Astrocyte (in vitro differentiated cells and primary cell): ENCODE measurements at regions not wholly inside any gene's neighbourhood (a gene's known extent, or its start where the extent isn't known, plus 50 kb on each side); places are given as distances from the start of the nearest gene placed in this dataset.

Experiments used
- CTCF ChIP-seq: IDR thresholded peaks from 2 replicates; pipeline ENCODE4 v1.5.1; 2011; ENCODE audit warnings: low read depth, mild to moderate bottlenecking, inconsistent platforms, low read length, moderate library complexity; ENCODE audit not compliant: insufficient read depth
- EZH2 ChIP-seq: IDR thresholded peaks from 2 replicates; pipeline ENCODE4 v1.6.1; 2012; ENCODE audit warnings: mild to moderate bottlenecking, low read length, inconsistent platforms; ENCODE audit not compliant: insufficient read depth

DNA sequence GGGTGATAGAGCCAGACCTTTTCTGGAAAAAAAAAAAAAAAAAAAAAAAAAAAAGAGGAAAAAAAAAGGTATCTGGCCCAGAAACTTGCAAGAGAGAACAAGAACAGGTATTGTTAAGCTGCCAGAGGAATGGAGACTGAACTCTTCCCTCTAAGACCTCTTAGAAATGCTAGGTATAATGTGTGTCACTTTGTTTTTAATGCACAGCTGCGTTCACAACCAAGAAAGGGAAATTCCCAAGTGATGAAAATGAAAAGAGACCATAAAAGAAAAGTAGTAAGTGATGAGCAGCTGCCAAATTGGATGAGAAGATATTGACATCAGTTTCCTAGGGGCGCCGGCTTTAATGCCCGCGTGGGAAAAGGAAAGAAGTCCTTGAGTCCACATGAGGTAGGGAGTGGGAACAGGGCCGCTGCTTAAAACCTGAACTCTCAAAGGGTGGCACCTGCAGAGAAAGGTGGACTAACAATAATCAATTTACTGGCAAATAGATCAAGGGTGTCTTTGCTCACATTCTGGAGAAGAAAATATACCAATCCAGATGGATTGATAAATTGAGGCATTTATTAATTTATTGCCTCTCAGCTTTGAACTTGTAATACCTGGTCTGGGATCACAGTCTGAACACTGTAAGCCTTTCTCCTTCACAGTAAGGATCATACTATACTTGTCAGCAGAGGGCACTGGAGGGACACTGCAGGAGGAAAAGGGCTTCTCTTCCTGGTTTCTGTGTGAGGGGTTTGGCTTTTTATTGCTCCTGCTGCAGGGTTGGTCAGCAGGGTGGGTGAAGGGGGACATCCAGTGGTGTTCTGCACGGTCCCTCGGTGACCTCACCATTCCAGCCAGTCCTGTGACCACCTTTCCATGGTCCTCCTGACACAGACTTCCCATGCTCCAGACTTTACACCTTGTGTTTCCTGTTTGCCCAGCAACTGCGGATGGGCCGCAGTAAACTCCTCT, 131.6 kb downstream of the AQP9 start:
- peak; percentile 60 for TF ChIP-seq CTCF
- no peak for TF ChIP-seq EZH2
